Tibial nerve (tissue), 4 donors: ENCODE measurements at regions not wholly inside any gene's neighbourhood (a gene's known extent, or its start where the extent isn't known, plus 50 kb on each side); places are given as distances from the start of the nearest gene placed in this dataset.

Source experiments
- CTCF ChIP-seq, 5 experiments: fragments of 200-600 bp in 3 of 5; fragments of 450-650 bp in 2 of 5; sonication (generic) in 3 of 5; IDR thresholded peaks; one replicate each; pipeline ENCODE4 v1.5.1; 2016 to 2019; ENCODE audit warnings: antibody characterized with exemption in 5 of 5, mild to moderate bottlenecking in 3 of 5, moderate library complexity in 2 of 5
- EP300 ChIP-seq, 2 donors: sonication (generic); formaldehyde crosslinking; IDR thresholded peaks; one replicate each; pipeline ENCODE4 v1.6.1; 2017; ENCODE audit warnings: antibody characterized with exemption in 2 of 2, mild to moderate bottlenecking in 1 of 2
- POLR2A ChIP-seq, 2 donors: fragments of 450-650 bp; IDR thresholded peaks; one replicate each; pipeline ENCODE4 v1.6.1; 2017; ENCODE audit warnings: antibody characterized with exemption in 2 of 2, mild to moderate bottlenecking in 2 of 2, moderate library complexity in 2 of 2

- TF ChIP-seq CTCF (IDR thresholded peaks at IDR 0.05) (no peak), POLR2A (IDR thresholded peaks at IDR 0.05) (no peak), EP300 (IDR thresholded peaks at IDR 0.05) (no peak)
Measured at GRCh38 chr1:67991546-67991945, 58.9 kb downstream of the DIRAS3 start.
